Activated naive CD8-positive, alpha-beta T cell treated with anti-CD3 and anti-CD28 coated beads, Interleukin-2, amount 50 U/mL, for 24 hours (primary cell): ENCODE measurements at regions not wholly inside any gene's neighbourhood (a gene's known extent, or its start where the extent isn't known, plus 50 kb on each side); places are given as distances from the start of the nearest gene placed in this dataset.

Source experiments
- ATAC-seq: fragments of 150-1000 bp; cut with Tn5 transposase; one replicate; pipeline ENCODE4 v1.10.0; 2021
- DNase-seq: peaks from one replicate; pipeline ENCODE4 v3.0.0; 2021
- H3K27ac Mint-ChIP-seq: one replicate; pipeline ENCODE4 v1.8.0; 2021; ENCODE audit warnings: mild to moderate bottlenecking, mixed read lengths
- H3K27me3 Mint-ChIP-seq: one replicate; pipeline ENCODE4 v1.8.0; 2021; ENCODE audit warnings: mixed read lengths
- H3K36me3 Mint-ChIP-seq: one replicate; pipeline ENCODE4 v1.8.0; 2021; ENCODE audit warnings: low read depth, mixed read lengths
- H3K4me1 Mint-ChIP-seq: one replicate; pipeline ENCODE4 v1.8.0; 2021; ENCODE audit warnings: mixed read lengths
- H3K4me3 Mint-ChIP-seq: one replicate; pipeline ENCODE4 v1.8.0; 2021; ENCODE audit warnings: mild to moderate bottlenecking, moderate library complexity, mixed read lengths
- H3K9me3 Mint-ChIP-seq: one replicate; pipeline ENCODE4 v1.8.0; 2021; ENCODE audit warnings: mixed read lengths

DNA sequence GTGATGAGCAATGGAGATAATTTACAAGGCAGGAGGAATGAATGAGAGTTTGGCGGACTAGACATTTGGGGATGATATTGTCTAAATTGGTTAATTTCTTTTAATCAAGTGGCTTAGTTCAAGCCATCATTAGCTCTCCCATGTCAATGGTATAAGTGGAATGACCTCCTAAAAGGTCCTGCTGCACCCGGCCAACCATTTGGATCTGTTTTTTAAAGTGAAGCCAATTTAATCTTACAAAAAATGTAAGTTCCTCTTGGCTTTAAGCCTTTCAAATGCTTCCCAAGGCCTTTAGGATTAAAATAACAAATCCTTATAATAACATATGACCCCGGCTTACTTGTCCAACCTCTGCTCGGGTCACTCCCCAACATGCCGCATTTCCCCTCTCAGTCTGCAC, 484.4 kb upstream of the ADAMTS9 start:
- ATAC-seq (no peak), DNase-seq (no peak)
- Mint-ChIP-seq H3K36me3 (no peaks in the 10 kb centered on the region), H3K9me3 (no peaks in the 10 kb centered on the region), H3K27ac (no peak overlapping the region), H3K27me3 (no peaks in the 10 kb centered on the region), H3K4me1 (no peaks in the 10 kb centered on the region), H3K4me3 (no peak overlapping the region)

GRCh38 chr3:65170390-65171042, 482.7 kb upstream of the ADAMTS9 start:
- DNase-seq (no peak), ATAC-seq (no peak)
- Mint-ChIP-seq H3K36me3 (no peaks in the 10 kb centered on the region), H3K27ac (no peak overlapping the region), H3K27me3 (no peaks in the 10 kb centered on the region), H3K9me3 (no peaks in the 10 kb centered on the region), H3K4me3 (no peak overlapping the region), H3K4me1 (no peaks in the 10 kb centered on the region)

GRCh38 chr3:65169961-65170360, 482.2 kb upstream of the ADAMTS9 start:
- Mint-ChIP-seq H3K9me3 (no peaks in the 10 kb centered on the region), H3K36me3 (no peaks in the 10 kb centered on the region), H3K27me3 (no peaks in the 10 kb centered on the region), H3K27ac (no peak overlapping the region), H3K4me3 (no peak overlapping the region), H3K4me1 (no peaks in the 10 kb centered on the region)
- ATAC-seq (no peak), DNase-seq (no peak)

DNA sequence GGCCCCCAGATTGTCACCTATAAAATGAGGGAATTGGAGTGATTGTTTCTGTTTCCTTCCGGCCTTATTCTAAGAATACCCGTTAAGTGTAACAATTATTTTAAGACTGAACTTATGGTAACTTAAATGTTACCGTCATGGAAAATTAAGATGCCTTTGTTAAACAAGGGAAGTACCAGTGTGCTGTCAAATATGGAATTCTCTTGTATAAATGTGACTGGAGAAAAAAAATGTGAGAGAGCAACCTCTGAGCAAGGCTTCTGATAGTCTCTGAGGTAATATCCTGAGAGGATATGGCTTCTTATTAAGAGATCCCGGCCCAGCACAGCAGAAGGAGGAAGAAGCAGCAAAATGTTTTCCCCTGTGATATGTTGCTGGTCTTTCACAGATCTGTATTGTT, 480.7 kb upstream of the ADAMTS9 start:
- Mint-ChIP-seq H3K27ac (no peak overlapping the region), H3K27me3 (no peaks in the 10 kb centered on the region), H3K36me3 (no peaks in the 10 kb centered on the region), H3K4me1 (no peaks in the 10 kb centered on the region), H3K4me3 (no peak overlapping the region), H3K9me3 (peaks cover 8% of the 10 kb centered on the region)
- no peak for ATAC-seq
- DNase-seq, result no peak

DNA sequence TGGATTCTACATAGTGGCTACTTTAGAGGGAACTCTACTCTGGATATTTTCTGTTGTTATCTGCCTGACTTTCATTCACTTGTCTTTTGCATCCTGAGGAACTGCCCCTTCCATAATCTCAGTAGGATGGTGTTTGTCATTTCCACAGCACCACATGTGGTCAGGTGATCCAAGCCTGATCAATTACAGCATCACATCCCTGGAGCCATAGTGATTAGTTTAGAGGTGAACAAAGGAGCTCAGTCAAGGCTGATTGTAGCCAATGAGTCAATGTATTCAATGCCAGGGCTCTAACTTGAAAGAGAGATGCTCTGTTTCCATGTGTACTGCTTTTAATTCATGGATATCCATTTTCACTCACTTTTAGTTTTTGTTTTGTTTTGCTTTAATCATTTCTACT, 478.7 kb upstream of the ADAMTS9 start:
- no peaks in the 10 kb centered on the region for H3K4me1 Mint-ChIP-seq
- ATAC-seq (no peak), DNase-seq (no peak)
- H3K27ac Mint-ChIP-seq, result no peak overlapping the region
- no peak overlapping the region for H3K4me3 Mint-ChIP-seq
- no peaks in the 10 kb centered on the region for H3K36me3 Mint-ChIP-seq
- H3K9me3 Mint-ChIP-seq, result peaks cover 11% of the 10 kb centered on the region
- no peaks in the 10 kb centered on the region for H3K27me3 Mint-ChIP-seq

DNA sequence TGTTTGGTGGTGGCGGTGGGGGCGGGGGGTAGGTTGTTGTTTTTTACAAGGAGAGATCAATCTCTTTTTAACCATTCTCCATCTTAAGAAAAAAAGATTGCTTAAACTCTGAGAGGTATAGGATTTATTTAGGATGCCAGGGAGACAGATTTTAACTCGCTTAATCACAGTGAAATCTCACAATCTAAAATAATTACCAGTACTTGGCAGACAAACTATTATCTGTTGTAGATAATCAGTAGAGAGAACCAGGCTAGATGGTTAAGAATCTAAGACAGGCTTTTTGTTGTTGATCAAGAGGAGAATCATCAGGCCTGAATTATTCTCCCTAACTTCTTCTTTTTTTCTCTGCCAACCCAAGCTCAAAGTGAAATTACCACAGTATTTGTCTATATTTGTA, 470.2 kb upstream of the ADAMTS9 start:
- Mint-ChIP-seq H3K4me3 (no peak overlapping the region), H3K27me3 (no peaks in the 10 kb centered on the region), H3K9me3 (peaks cover 6% of the 10 kb centered on the region), H3K36me3 (no peaks in the 10 kb centered on the region), H3K4me1 (no peaks in the 10 kb centered on the region), H3K27ac (no peak overlapping the region)
- ATAC-seq (no peak), DNase-seq (no peak)

DNA sequence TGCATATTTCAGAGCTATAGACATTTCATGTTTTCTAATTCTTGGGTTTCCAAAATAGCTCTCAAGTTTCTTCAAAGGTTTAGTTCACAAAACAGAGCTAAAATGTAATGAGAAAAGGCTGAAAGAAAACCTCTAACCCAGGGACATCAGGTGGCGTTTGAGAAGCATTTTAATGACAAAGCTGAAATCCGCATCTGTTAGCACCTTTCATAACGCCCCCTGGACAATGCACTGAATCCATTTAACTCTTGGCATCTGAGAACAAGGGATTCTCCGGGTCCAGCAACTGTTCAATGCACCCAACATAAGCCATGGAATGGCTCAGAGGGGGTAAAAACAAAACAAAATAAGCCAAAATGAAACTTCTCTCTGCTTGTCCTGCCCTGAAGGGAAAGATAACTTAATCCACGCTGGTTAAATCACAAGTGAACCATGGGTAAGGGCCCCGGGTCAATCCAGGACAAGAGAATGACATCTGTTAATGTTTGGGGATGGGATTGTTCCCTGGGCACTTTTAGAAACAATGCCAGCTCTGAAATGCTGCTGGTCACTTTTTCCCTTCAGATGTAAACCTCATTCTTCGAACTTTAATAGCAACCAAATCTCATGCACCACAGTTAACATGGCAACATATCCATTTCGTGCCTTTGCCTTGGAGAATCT, 466.2 kb upstream of the ADAMTS9 start:
- DNase-seq (no peak), ATAC-seq (no peak)
- Mint-ChIP-seq H3K4me1 (no peaks in the 10 kb centered on the region), H3K4me3 (no peak overlapping the region), H3K27me3 (no peaks in the 10 kb centered on the region), H3K9me3 (peaks cover 15% of the 10 kb centered on the region), H3K27ac (no peak overlapping the region), H3K36me3 (no peaks in the 10 kb centered on the region)

DNA sequence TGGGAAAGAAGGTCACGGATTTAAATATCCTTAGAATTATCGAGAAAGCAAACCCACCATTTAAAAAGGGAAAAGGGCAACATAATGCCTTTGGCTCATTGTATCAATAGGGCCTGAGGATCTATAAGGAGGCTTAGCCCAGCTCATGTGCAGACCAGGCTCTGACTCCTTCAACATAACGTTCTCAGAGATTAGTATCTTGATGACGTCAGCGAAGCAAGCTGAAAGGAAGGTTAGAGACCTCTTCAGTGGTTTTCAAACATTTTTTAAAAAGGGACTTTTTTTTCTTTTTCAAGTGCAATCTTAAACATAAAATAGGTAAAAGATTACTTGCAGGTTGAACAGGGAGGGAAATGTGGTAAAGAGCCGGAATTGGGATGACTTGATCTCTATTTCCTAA, 463.9 kb upstream of the ADAMTS9 start:
- ATAC-seq, result no peak
- H3K27ac Mint-ChIP-seq, result no peak overlapping the region
- no peak overlapping the region for H3K4me3 Mint-ChIP-seq
- no peaks in the 10 kb centered on the region for H3K36me3 Mint-ChIP-seq
- no peaks in the 10 kb centered on the region for H3K4me1 Mint-ChIP-seq
- DNase-seq, result no peak
- H3K27me3 Mint-ChIP-seq, result no peaks in the 10 kb centered on the region
- peaks cover 14% of the 10 kb centered on the region for H3K9me3 Mint-ChIP-seq

GRCh38 chr3:65149877-65150276, 462.1 kb upstream of the ADAMTS9 start:
- DNase-seq, result no peak
- H3K27me3 Mint-ChIP-seq, result no peaks in the 10 kb centered on the region
- no peaks in the 10 kb centered on the region for H3K36me3 Mint-ChIP-seq
- no peaks in the 10 kb centered on the region for H3K4me1 Mint-ChIP-seq
- peaks cover 11% of the 10 kb centered on the region for H3K9me3 Mint-ChIP-seq
- no peak overlapping the region for H3K4me3 Mint-ChIP-seq
- ATAC-seq, result no peak
- no peak overlapping the region for H3K27ac Mint-ChIP-seq

- ATAC-seq, result no peak
- Mint-ChIP-seq H3K9me3 (peaks cover 11% of the 10 kb centered on the region), H3K27ac (no peak overlapping the region), H3K27me3 (no peaks in the 10 kb centered on the region), H3K4me1 (no peaks in the 10 kb centered on the region), H3K4me3 (no peak overlapping the region), H3K36me3 (no peaks in the 10 kb centered on the region)
- DNase-seq, result no peak
Observed at GRCh38 chr3:65148687-65149086, 460.9 kb upstream of the ADAMTS9 start.

DNA sequence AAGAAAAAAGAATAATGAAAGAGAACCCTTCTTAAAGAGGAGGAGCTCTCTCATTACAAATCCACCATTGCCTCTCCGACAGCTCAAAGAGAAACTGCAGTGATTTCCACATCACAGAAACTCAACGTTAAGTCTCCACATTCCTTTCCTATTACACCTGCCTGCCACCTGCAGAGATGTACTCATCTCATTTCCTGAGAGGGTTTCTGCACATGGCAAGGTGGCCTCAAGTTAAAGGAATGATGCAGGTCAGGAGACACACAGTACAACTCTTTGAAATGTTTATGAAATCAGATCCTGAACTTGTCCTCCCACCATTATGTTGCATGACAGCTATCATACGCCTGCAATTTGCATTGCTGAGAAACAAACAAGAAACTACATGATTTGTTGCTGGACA, 458.4 kb upstream of the ADAMTS9 start:
- H3K4me3 Mint-ChIP-seq, result no peak overlapping the region
- H3K27ac Mint-ChIP-seq, result no peak overlapping the region
- ATAC-seq (no peak), DNase-seq (no peak)
- no peaks in the 10 kb centered on the region for H3K27me3 Mint-ChIP-seq
- H3K36me3 Mint-ChIP-seq, result no peaks in the 10 kb centered on the region
- H3K4me1 Mint-ChIP-seq, result no peaks in the 10 kb centered on the region
- peaks cover 11% of the 10 kb centered on the region for H3K9me3 Mint-ChIP-seq

DNA sequence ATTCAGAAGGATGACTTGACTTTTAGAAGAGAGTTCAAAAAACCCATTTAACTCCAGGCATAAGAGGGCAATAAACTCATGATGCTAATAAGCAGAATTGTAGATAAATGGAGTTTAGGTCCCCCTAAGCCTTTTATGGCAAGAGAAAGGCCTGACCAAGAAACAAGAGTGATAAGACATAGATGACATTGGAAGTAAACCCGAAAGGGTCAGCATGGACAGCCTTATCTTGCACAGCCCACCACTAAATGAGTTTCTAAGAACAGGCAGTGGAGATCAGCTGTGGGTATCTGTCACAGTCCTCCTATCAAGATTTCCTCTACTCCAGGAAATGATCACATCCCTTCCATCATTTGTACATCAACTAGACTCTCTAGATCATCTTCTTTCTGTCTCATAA, 457.9 kb upstream of the ADAMTS9 start:
- ATAC-seq (no peak), DNase-seq (no peak)
- Mint-ChIP-seq H3K27ac (no peak overlapping the region), H3K4me3 (no peak overlapping the region), H3K9me3 (peaks cover 6% of the 10 kb centered on the region), H3K36me3 (no peaks in the 10 kb centered on the region), H3K4me1 (no peaks in the 10 kb centered on the region), H3K27me3 (no peaks in the 10 kb centered on the region)

DNA sequence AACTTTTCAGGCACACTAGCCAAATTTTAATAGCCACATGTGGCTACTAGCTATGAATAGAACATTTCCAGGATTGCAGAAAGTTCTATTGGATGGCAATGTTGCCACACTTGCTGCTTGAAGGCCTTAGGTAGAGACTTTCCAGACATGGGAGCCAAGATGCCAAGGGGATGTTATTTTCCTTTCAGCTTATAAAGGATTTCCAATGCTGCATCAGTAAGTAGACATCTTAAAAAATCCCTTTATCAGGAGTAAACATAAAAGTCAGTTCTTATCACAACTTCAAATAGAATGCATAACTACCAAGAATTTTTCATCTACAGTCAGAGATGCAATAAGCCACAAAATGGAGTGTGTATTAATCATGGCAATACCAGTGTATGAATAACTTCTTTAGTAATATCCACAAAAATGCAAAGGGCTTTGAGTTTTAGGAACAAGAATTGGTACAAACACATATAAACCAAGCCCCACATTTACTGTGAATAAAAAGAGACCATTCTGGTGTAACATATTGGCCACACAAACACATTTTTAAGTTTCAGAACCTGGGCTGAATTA, 457.1 kb upstream of the ADAMTS9 start:
- DNase-seq, result no peak
- no peak for ATAC-seq
- peaks cover 4% of the 10 kb centered on the region for H3K9me3 Mint-ChIP-seq
- H3K36me3 Mint-ChIP-seq, result no peaks in the 10 kb centered on the region
- H3K27ac Mint-ChIP-seq, result no peak overlapping the region
- H3K4me3 Mint-ChIP-seq, result no peak overlapping the region
- no peaks in the 10 kb centered on the region for H3K4me1 Mint-ChIP-seq
- H3K27me3 Mint-ChIP-seq, result no peaks in the 10 kb centered on the region

GRCh38 chr3:65142456-65142855, 454.7 kb upstream of the ADAMTS9 start:
- Mint-ChIP-seq H3K36me3 (no peaks in the 10 kb centered on the region), H3K27ac (no peak overlapping the region), H3K27me3 (no peaks in the 10 kb centered on the region), H3K4me3 (no peak overlapping the region), H3K4me1 (no peaks in the 10 kb centered on the region), H3K9me3 (peaks cover 10% of the 10 kb centered on the region)
- ATAC-seq, result no peak
- DNase-seq, result no peak

DNA sequence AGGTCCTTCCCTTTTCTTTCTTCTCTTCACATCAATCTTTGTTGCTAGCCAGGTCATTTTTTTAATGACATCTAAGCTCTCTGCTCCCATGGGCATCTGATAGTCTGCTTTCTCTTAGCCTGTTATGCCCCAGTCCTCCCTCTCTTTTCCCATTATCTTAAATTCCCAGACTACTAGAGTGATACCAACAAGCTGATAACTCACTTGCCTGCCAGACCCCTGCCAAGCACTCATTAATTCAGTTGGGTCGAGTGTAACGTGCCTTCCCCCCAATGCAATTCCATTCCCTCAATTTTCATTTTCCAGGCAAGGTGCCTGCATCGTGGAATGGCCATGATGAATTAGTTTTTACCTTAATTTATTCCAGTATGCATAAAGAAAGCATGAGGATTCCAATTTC, 450.8 kb upstream of the ADAMTS9 start:
- ATAC-seq, result no peak
- no peak overlapping the region for H3K27ac Mint-ChIP-seq
- H3K36me3 Mint-ChIP-seq, result no peaks in the 10 kb centered on the region

More for the DNA sequence above, 450.8 kb upstream of the ADAMTS9 start:
- Mint-ChIP-seq H3K9me3 (peaks cover 10% of the 10 kb centered on the region), H3K4me1 (no peaks in the 10 kb centered on the region), H3K4me3 (no peak overlapping the region), H3K27me3 (no peaks in the 10 kb centered on the region)
- no peak for DNase-seq
